IMR-90 (cell line): ENCODE measurements at regions not wholly inside any gene's neighbourhood (a gene's known extent, or its start where the extent isn't known, plus 50 kb on each side); places are given as distances from the start of the nearest gene placed in this dataset.

ENCODE experiments used
- ATAC-seq: fragments of 200-7000 bp; cut with Tn5 transposase; 2 replicates; pipeline ENCODE4 v1.9.1; 2020; ENCODE audit warnings: low read depth, mild to moderate bottlenecking, moderate library complexity
- BruUV-seq: library from RNA; stranded (reverse); fragments of 400-500 nt; replicated peaks from 2 replicates; lab custom pipeline; 2021; lab: Mats Ljungman, UMichigan
- CTCF ChIA-PET: fragments of 300-600 bp; formaldehyde crosslinking; extraction: SDS; loops from one replicate; lab custom pipeline; 2021; ENCODE audit warnings: antibody characterized with exemption; lab: Yijun Ruan, JAX
- POLR2A ChIA-PET: fragments of 300-600 bp; sonication (Branson Sonifier 250); formaldehyde crosslinking; loops from one replicate; lab custom pipeline; 2022; ENCODE audit warnings: antibody characterized with exemption; ENCODE audit not compliant: unreplicated experiment; lab: Charles Lee
- DNase-seq: peaks from one replicate; pipeline ENCODE4 v3.0.0; 2013
- H2AFZ ChIP-seq: replicated peaks from 2 replicates; pipeline ENCODE3; 2013; ENCODE audit warnings: low read length, mild to moderate bottlenecking; ENCODE audit not compliant: poor library complexity
- H2AK5ac ChIP-seq: 2 replicates; pipeline ENCODE4 v1.6.1; 2013; ENCODE audit warnings: low read depth, low read length, inconsistent platforms
- H2AK9ac ChIP-seq: replicated peaks from 2 replicates; pipeline ENCODE3; 2013; ENCODE audit warnings: mild to moderate bottlenecking, low read depth, low read length, moderate library complexity; ENCODE audit not compliant: poor library complexity
- H2BK120ac ChIP-seq: 2 replicates; pipeline ENCODE4 v1.6.1; 2013; ENCODE audit warnings: low read depth, low read length, inconsistent platforms
- H2BK15ac ChIP-seq: 3 replicates; pipeline ENCODE4 v1.6.1; 2013; ENCODE audit warnings: low read depth, low read length, inconsistent platforms
- H2BK20ac ChIP-seq: 2 replicates; pipeline ENCODE4 v1.6.1; 2013; ENCODE audit warnings: low read depth, mild to moderate bottlenecking, inconsistent platforms, low read length, moderate library complexity
- H2BK5ac ChIP-seq: 2 replicates; pipeline ENCODE4 v1.6.1; 2013; ENCODE audit warnings: mild to moderate bottlenecking, low read depth, low read length, inconsistent platforms; ENCODE audit not compliant: poor library complexity, severe bottlenecking
- H3K14ac ChIP-seq: replicated peaks from 2 replicates; pipeline ENCODE4 v1.6.1; 2013; ENCODE audit warnings: low read depth, low read length, inconsistent platforms
- H3K18ac ChIP-seq: 2 replicates; pipeline ENCODE4 v1.6.1; 2013; ENCODE audit warnings: low read depth, low read length, control low read depth
- H3K23ac ChIP-seq: 2 replicates; pipeline ENCODE4 v1.6.1; 2013; ENCODE audit warnings: low read depth, low read length, inconsistent platforms
- H3K27ac ChIP-seq: 2 replicates; pipeline ENCODE4 v1.5.1; 2013; ENCODE audit warnings: mild to moderate bottlenecking, control low read depth, low read length; ENCODE audit not compliant: insufficient read depth
- H3K27me3 ChIP-seq: 2 replicates; pipeline ENCODE4 v1.6.1; 2013; ENCODE audit warnings: low read length; ENCODE audit not compliant: control insufficient read depth, insufficient read depth
- H3K36me3 ChIP-seq: 2 replicates; pipeline ENCODE4 v1.6.1; 2013; ENCODE audit warnings: low read length, mixed read lengths; ENCODE audit not compliant: control insufficient read depth, insufficient read depth
- H3K4ac ChIP-seq: 2 replicates; pipeline ENCODE4 v1.6.1; 2013; ENCODE audit warnings: low read depth, low read length, inconsistent platforms
- H3K4me1 ChIP-seq: 2 replicates; pipeline ENCODE4 v1.6.1; 2013; ENCODE audit warnings: low read length, mixed read lengths; ENCODE audit not compliant: control insufficient read depth, insufficient read depth
- H3K4me2 ChIP-seq: 2 replicates; pipeline ENCODE4 v1.6.1; 2013; ENCODE audit warnings: low read depth, mild to moderate bottlenecking, control low read depth, low read length, moderate library complexity
- H3K4me3 ChIP-seq: 2 replicates; pipeline ENCODE4 v1.5.1; 2013; ENCODE audit warnings: low read depth, mild to moderate bottlenecking, control low read depth, low read length, moderate library complexity; ENCODE audit not compliant: insufficient read depth
- H3K56ac ChIP-seq: 2 replicates; pipeline ENCODE4 v1.6.1; 2013; ENCODE audit warnings: low read length, inconsistent platforms; ENCODE audit not compliant: insufficient read depth; ENCODE audit errors: extremely low read depth
- H3K79me1 ChIP-seq, 2 experiments: 2 replicates each; pipeline ENCODE4 v1.6.1; 2013; ENCODE audit warnings: low read length in 2 of 2, inconsistent platforms in 1 of 2, low read depth in 1 of 2
- H3K9ac ChIP-seq: 2 replicates; pipeline ENCODE4 v1.6.1; 2013; ENCODE audit warnings: low read depth, low read length, control low read depth
- H3K9me1 ChIP-seq: 2 replicates; pipeline ENCODE4 v1.6.1; 2013; ENCODE audit warnings: low read length, inconsistent platforms; ENCODE audit not compliant: insufficient read depth
- H3K9me3 ChIP-seq: 2 replicates; pipeline ENCODE4 v1.6.1; 2013; ENCODE audit warnings: low read length; ENCODE audit not compliant: control insufficient read depth, insufficient read depth
- H4K20me1 ChIP-seq: 2 replicates; pipeline ENCODE4 v1.6.1; 2013; ENCODE audit warnings: low read length, inconsistent platforms; ENCODE audit not compliant: insufficient read depth
- H4K5ac ChIP-seq: 2 replicates; pipeline ENCODE4 v1.6.1; 2013; ENCODE audit warnings: mild to moderate bottlenecking, low read depth, low read length, control low read depth
- H4K8ac ChIP-seq, 2 experiments: 2 replicates each; pipeline ENCODE4 v1.6.1; 2013; ENCODE audit warnings: low read depth in 2 of 2, low read length in 2 of 2, control low read depth in 1 of 2, inconsistent platforms in 1 of 2
- H4K91ac ChIP-seq: 2 replicates; pipeline ENCODE4 v1.6.1; 2013; ENCODE audit warnings: low read depth, low read length, inconsistent platforms; ENCODE audit not compliant: insufficient read depth
- NFE2L2 ChIP-seq: fragments of 150-350 bp; IDR thresholded peaks from 2 replicates; pipeline ENCODE4 v1.6.1; 2016; ENCODE audit warnings: low read depth, mild to moderate bottlenecking, low read length
- USF2 ChIP-seq: fragments of 150-350 bp; IDR thresholded peaks from 2 replicates; pipeline ENCODE4 v1.6.1; 2017; ENCODE audit warnings: mild to moderate bottlenecking, antibody characterized with exemption, low read length, low read depth
- WGBS, 2 experiments: methylation state at CpG; one replicate each; pipeline versions ENCODE4 v1.1.5 to v1.1.7; 2013; ENCODE audit warnings: missing lambda C conversion rate in 2 of 2; ENCODE audit not compliant: insufficient read length in 1 of 2; ENCODE audit errors: extremely low coverage in 2 of 2; 5-methylcytosine and 5-hydroxymethylcytosine counted together
- dilution Hi-C: fragments of 300-500 bp; cut with HindIII; formaldehyde crosslinking; loops from one replicate; pipeline ENCODE4 v1.14.3; 2018; ENCODE audit warnings: low sequenced_read_pairs; ENCODE audit not compliant: unreplicated experiment
- in situ Hi-C: fragments of 300-500 bp; cut with MboI; formaldehyde crosslinking; loops from 3 replicates; pipeline ENCODE4 v1.14.3; 2019; ENCODE audit warnings: low sequenced_read_pairs, inconsistent platforms, mixed read lengths
- intact Hi-C: fragments of 100-400 bp; cut with micrococcal nuclease; formaldehyde crosslinking; loops from 2 replicates; pipeline ENCODE4 v1.10.0; 2022

- Histone ChIP-seq H4K8ac (no peak overlapping the region), H3K9me1 (no peaks in the 10 kb centered on the region), H3K4me2 (no peak overlapping the region), H3K9me3 (peaks cover 13% of the 10 kb centered on the region), H2BK20ac (no peak overlapping the region), H2BK120ac (no peak overlapping the region), H3K23ac (no peak overlapping the region), H3K27me3 (no peaks in the 10 kb centered on the region), H3K79me1 (no peaks in the 10 kb centered on the region), H4K5ac (no peak overlapping the region), H3K36me3 (no peaks in the 10 kb centered on the region), H3K18ac (no peak overlapping the region), H2AFZ (no peak overlapping the region), H2AK5ac (no peak overlapping the region), H2BK15ac (no peak overlapping the region), H2AK9ac (no peak overlapping the region), H3K27ac (no peak overlapping the region), H4K20me1 (no peaks in the 10 kb centered on the region), H3K56ac (no peak overlapping the region), H2BK5ac (no peak overlapping the region), H3K4me3 (no peak overlapping the region), H3K14ac (no peak overlapping the region), H4K91ac (no peak overlapping the region), H3K9ac (no peak overlapping the region), H3K4me1 (no peaks in the 10 kb centered on the region), H3K4ac (no peak overlapping the region)
- ATAC-seq (no peak), DNase-seq (no peak)
- CTCF ChIA-PET: no interaction called here
- no CpG with 5 or more reads among the region's 2 CpGs for WGBS, 2 experiments
- in situ Hi-C loops: no loop called here
- intact Hi-C loops: no loop called here
- no TSS peak for BruUV-seq
- TF ChIP-seq NFE2L2 (no peak), USF2 (no peak)
- dilution Hi-C loops: no loop called here
- POLR2A ChIA-PET: no interaction called here
These were observed 1080.6 kb downstream of the TMEM121 start for GRCh38 chr14:106606936-106607335.
